PC-9 (cell line): ENCODE measurements at regions not wholly inside any gene's neighbourhood (a gene's known extent, or its start where the extent isn't known, plus 50 kb on each side); places are given as distances from the start of the nearest gene placed in this dataset.

ENCODE experiments used
- CTCF ChIP-seq: fragments of 200-600 bp; sonication (generic); conservative IDR thresholded peaks from 2 replicates; pipeline ENCODE4 v1.6.1; 2017; ENCODE audit warnings: mixed run types, antibody characterized with exemption, mild to moderate bottlenecking, moderate library complexity
- EZH2 ChIP-seq: fragments of 200-600 bp; sonication (generic); IDR thresholded peaks from 2 replicates; pipeline ENCODE4 v1.8.0; 2017; ENCODE audit warnings: antibody characterized with exemption, low read depth

- TF ChIP-seq CTCF (no peak), EZH2 (no peak)
These were observed 546.7 kb upstream of the SEL1L start for GRCh38 chr14:82080370-82080769.
